Esophagus squamous epithelium (tissue), 4 donors: ENCODE measurements at regions not wholly inside any gene's neighbourhood (a gene's known extent, or its start where the extent isn't known, plus 50 kb on each side); places are given as distances from the start of the nearest gene placed in this dataset.

Experiments
- POLR2A ChIP-seq, 4 donors: fragments of 450-650 bp; IDR thresholded peaks; one replicate each; pipeline ENCODE4 v1.6.1; 2017; ENCODE audit warnings: antibody characterized with exemption in 4 of 4, mild to moderate bottlenecking in 4 of 4, moderate library complexity in 3 of 4
- TF ChIP-seq, protein P1 (sequence below), 6 experiments: fragments of 450-650 bp in 4 of 6; fragments of 200-600 bp in 2 of 6; sonication (generic) in 2 of 6; IDR thresholded peaks; one replicate each; pipeline ENCODE4 v1.5.1; 2016 to 2019; ENCODE audit warnings: antibody characterized with exemption in 6 of 6, mild to moderate bottlenecking in 4 of 6, moderate library complexity in 4 of 6

DNA sequence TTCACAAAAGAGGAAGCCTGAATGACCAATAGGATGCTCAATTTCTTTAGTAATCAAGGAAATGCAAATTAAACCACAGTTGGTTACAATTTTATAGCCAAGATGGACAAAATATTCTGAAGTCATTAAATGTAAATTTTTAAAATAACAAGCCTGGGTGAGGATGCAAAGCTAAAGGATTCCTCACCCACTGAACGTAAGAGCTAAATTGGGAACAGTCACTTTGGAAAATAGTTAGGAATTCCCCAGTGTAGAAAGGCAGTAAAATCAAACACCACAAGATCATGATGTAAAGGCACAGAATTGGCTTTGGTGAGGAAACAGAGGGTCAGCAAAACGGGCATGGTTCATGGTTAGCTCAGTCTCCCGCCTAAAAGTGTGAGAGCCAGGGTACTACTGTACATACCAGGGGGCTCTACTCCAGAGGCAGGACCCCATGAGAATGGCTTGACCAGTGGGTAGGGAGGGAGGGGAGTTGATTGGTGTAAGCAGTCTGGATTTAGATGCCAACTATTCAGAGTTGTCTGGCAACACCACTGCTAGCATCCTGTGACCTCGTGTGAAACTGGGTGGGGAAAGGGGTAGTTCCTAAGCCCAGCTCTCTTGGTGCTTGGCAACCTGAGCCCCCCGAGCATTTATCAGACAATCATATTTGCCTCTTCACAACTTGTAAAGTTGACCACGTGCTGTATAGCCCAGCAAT lies 213.4 kb upstream of the EGLN3 start:
- TF ChIP-seq, protein P1, sequence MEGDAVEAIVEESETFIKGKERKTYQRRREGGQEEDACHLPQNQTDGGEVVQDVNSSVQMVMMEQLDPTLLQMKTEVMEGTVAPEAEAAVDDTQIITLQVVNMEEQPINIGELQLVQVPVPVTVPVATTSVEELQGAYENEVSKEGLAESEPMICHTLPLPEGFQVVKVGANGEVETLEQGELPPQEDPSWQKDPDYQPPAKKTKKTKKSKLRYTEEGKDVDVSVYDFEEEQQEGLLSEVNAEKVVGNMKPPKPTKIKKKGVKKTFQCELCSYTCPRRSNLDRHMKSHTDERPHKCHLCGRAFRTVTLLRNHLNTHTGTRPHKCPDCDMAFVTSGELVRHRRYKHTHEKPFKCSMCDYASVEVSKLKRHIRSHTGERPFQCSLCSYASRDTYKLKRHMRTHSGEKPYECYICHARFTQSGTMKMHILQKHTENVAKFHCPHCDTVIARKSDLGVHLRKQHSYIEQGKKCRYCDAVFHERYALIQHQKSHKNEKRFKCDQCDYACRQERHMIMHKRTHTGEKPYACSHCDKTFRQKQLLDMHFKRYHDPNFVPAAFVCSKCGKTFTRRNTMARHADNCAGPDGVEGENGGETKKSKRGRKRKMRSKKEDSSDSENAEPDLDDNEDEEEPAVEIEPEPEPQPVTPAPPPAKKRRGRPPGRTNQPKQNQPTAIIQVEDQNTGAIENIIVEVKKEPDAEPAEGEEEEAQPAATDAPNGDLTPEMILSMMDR (IDR thresholded peaks at IDR 0.05): no peak
- no peak for TF ChIP-seq POLR2A (IDR thresholded peaks at IDR 0.05)
